ENCODE measurements at regions not wholly inside any gene's neighbourhood (a gene's known extent, or its start where the extent isn't known, plus 50 kb on each side); places are given as distances from the start of the nearest gene placed in this dataset.
"Not testable (repeated sequence)": the region's sequence is repeated elsewhere in the genome, so short reads cannot be mapped to it uniquely, and the experiment has no call there.

- H3K4me3 ChIP-seq (ENCODE audit: low read length), result no peak overlapping the region
- peaks cover 36% of the 10 kb centered on the region for H3K27me3 ChIP-seq (ENCODE audit: control insufficient read depth, insufficient read depth, low read length)
- H3K27ac ChIP-seq (ENCODE audit: low read length), result no peak overlapping the region
- H3K4me1 ChIP-seq (ENCODE audit: control insufficient read depth, low read depth, low read length), result peaks cover 5% of the 10 kb centered on the region
- no peak overlapping the region for H3K9ac ChIP-seq (ENCODE audit: low read length)
- no peaks in the 10 kb centered on the region for H3K9me3 ChIP-seq (ENCODE audit: control insufficient read depth, low read depth, low read length)
- no peaks in the 10 kb centered on the region for H3K36me3 ChIP-seq (ENCODE audit: control insufficient read depth, low read depth, low read length)
These were observed 106.1 kb upstream of the DOCK9 start for GRCh38 chr13:99083981-99084380.

- peak overlapping the region; percentile 57 for H3K4me3 ChIP-seq (ENCODE audit: low read length)
- H3K27ac ChIP-seq (ENCODE audit: low read length), result no peak overlapping the region
- H3K36me3 ChIP-seq (ENCODE audit: control insufficient read depth, low read depth, low read length), result no peaks in the 10 kb centered on the region
- H3K4me1 ChIP-seq (ENCODE audit: control insufficient read depth, low read depth, low read length), result peaks cover 5% of the 10 kb centered on the region
- peaks cover 42% of the 10 kb centered on the region for H3K27me3 ChIP-seq (ENCODE audit: control insufficient read depth, insufficient read depth, low read length)
- no peak overlapping the region for H3K9ac ChIP-seq (ENCODE audit: low read length)
- no peaks in the 10 kb centered on the region for H3K9me3 ChIP-seq (ENCODE audit: control insufficient read depth, low read depth, low read length)
These were observed 107.4 kb upstream of the DOCK9 start for GRCh38 chr13:99085139-99085807.

GRCh38 chr13:99085808-99086266 is 108.0 kb upstream of the DOCK9 start:
- H3K4me1 ChIP-seq (ENCODE audit: control insufficient read depth, low read depth, low read length), result peaks cover 5% of the 10 kb centered on the region
- H3K9ac ChIP-seq (ENCODE audit: low read length), result no peak overlapping the region
- no peaks in the 10 kb centered on the region for H3K36me3 ChIP-seq (ENCODE audit: control insufficient read depth, low read depth, low read length)
- H3K4me3 ChIP-seq (ENCODE audit: low read length), result peak overlapping the region; percentile 57
- no peaks in the 10 kb centered on the region for H3K9me3 ChIP-seq (ENCODE audit: control insufficient read depth, low read depth, low read length)
- H3K27me3 ChIP-seq (ENCODE audit: control insufficient read depth, insufficient read depth, low read length), result peaks cover 42% of the 10 kb centered on the region
- no peak overlapping the region for H3K27ac ChIP-seq (ENCODE audit: low read length)

- H3K36me3 ChIP-seq (ENCODE audit: control insufficient read depth, low read depth, low read length), result no peaks in the 10 kb centered on the region
- peaks cover 42% of the 10 kb centered on the region for H3K27me3 ChIP-seq (ENCODE audit: control insufficient read depth, insufficient read depth, low read length)
- peaks cover 5% of the 10 kb centered on the region for H3K4me1 ChIP-seq (ENCODE audit: control insufficient read depth, low read depth, low read length)
- no peak overlapping the region for H3K27ac ChIP-seq (ENCODE audit: low read length)
- peak overlapping the region; percentile 76 for H3K4me3 ChIP-seq (ENCODE audit: low read length)
- H3K9me3 ChIP-seq (ENCODE audit: control insufficient read depth, low read depth, low read length), result no peaks in the 10 kb centered on the region
- peak overlapping the region; percentile 17 for H3K9ac ChIP-seq (ENCODE audit: low read length)
These were observed 108.6 kb upstream of the DOCK9 start for GRCh38 chr13:99086267-99087097.

- Histone ChIP-seq H3K27me3 (ENCODE audit: control insufficient read depth, insufficient read depth, low read length) (peaks cover 42% of the 10 kb centered on the region), H3K4me3 (ENCODE audit: low read length) (peak overlapping the region; percentile 76), H3K4me1 (ENCODE audit: control insufficient read depth, low read depth, low read length) (peaks cover 5% of the 10 kb centered on the region), H3K9ac (ENCODE audit: low read length) (peak overlapping the region; percentile 17), H3K27ac (ENCODE audit: low read length) (no peak overlapping the region), H3K9me3 (ENCODE audit: control insufficient read depth, low read depth, low read length) (no peaks in the 10 kb centered on the region), H3K36me3 (ENCODE audit: control insufficient read depth, low read depth, low read length) (no peaks in the 10 kb centered on the region)
These were observed 109.5 kb upstream of the DOCK9 start for GRCh38 chr13:99087098-99087953.

GRCh38 chr13:99087954-99088491 is 110.2 kb upstream of the DOCK9 start:
- Histone ChIP-seq H3K9ac (ENCODE audit: low read length) (no peak overlapping the region), H3K27ac (ENCODE audit: low read length) (no peak overlapping the region), H3K4me1 (ENCODE audit: control insufficient read depth, low read depth, low read length) (peaks cover 5% of the 10 kb centered on the region), H3K9me3 (ENCODE audit: control insufficient read depth, low read depth, low read length) (no peaks in the 10 kb centered on the region), H3K36me3 (ENCODE audit: control insufficient read depth, low read depth, low read length) (no peaks in the 10 kb centered on the region), H3K4me3 (ENCODE audit: low read length) (peak overlapping the region; percentile 76), H3K27me3 (ENCODE audit: control insufficient read depth, insufficient read depth, low read length) (peaks cover 42% of the 10 kb centered on the region)

GRCh38 chr13:99093997-99094396 is 106.7 kb upstream of the UBAC2 start:
- Histone ChIP-seq H3K9ac (ENCODE audit: low read length) (no peak overlapping the region), H3K9me3 (ENCODE audit: control insufficient read depth, low read depth, low read length) (no peaks in the 10 kb centered on the region), H3K4me3 (ENCODE audit: low read length) (no peak overlapping the region), H3K27ac (ENCODE audit: low read length) (no peak overlapping the region), H3K36me3 (ENCODE audit: control insufficient read depth, low read depth, low read length) (no peaks in the 10 kb centered on the region), H3K4me1 (ENCODE audit: control insufficient read depth, low read depth, low read length) (no peaks in the 10 kb centered on the region), H3K27me3 (ENCODE audit: control insufficient read depth, insufficient read depth, low read length) (peaks cover 5% of the 10 kb centered on the region)

GRCh38 chr13:99101831-99102230 is 98.8 kb upstream of the UBAC2 start:
- not testable (repeated sequence) for H3K9me3 ChIP-seq (ENCODE audit: control insufficient read depth, low read depth, low read length); H3K36me3 ChIP-seq (ENCODE audit: control insufficient read depth, low read depth, low read length); H3K4me3 ChIP-seq (ENCODE audit: low read length); H3K4me1 ChIP-seq (ENCODE audit: control insufficient read depth, low read depth, low read length); H3K27ac ChIP-seq (ENCODE audit: low read length); H3K27me3 ChIP-seq (ENCODE audit: control insufficient read depth, insufficient read depth, low read length); H3K9ac ChIP-seq (ENCODE audit: low read length)

GRCh38 chr13:99103536-99103935 is 97.1 kb upstream of the UBAC2 start:
- Histone ChIP-seq H3K4me1 (ENCODE audit: control insufficient read depth, low read depth, low read length) (no peaks in the 10 kb centered on the region), H3K36me3 (ENCODE audit: control insufficient read depth, low read depth, low read length) (no peaks in the 10 kb centered on the region), H3K27me3 (ENCODE audit: control insufficient read depth, insufficient read depth, low read length) (no peaks in the 10 kb centered on the region), H3K27ac (ENCODE audit: low read length) (no peak overlapping the region), H3K9me3 (ENCODE audit: control insufficient read depth, low read depth, low read length) (no peaks in the 10 kb centered on the region), H3K4me3 (ENCODE audit: low read length) (no peak overlapping the region), H3K9ac (ENCODE audit: low read length) (no peak overlapping the region)

- H3K9ac ChIP-seq (ENCODE audit: low read length), result no peak overlapping the region
- no peaks in the 10 kb centered on the region for H3K27me3 ChIP-seq (ENCODE audit: control insufficient read depth, insufficient read depth, low read length)
- no peak overlapping the region for H3K27ac ChIP-seq (ENCODE audit: low read length)
- no peak overlapping the region for H3K4me3 ChIP-seq (ENCODE audit: low read length)
- no peaks in the 10 kb centered on the region for H3K36me3 ChIP-seq (ENCODE audit: control insufficient read depth, low read depth, low read length)
- no peaks in the 10 kb centered on the region for H3K4me1 ChIP-seq (ENCODE audit: control insufficient read depth, low read depth, low read length)
- H3K9me3 ChIP-seq (ENCODE audit: control insufficient read depth, low read depth, low read length), result no peaks in the 10 kb centered on the region
These were observed 96.3 kb upstream of the UBAC2 start for GRCh38 chr13:99104396-99104795.

- Histone ChIP-seq H3K4me1 (ENCODE audit: control insufficient read depth, low read depth, low read length) (no peaks in the 10 kb centered on the region), H3K9me3 (ENCODE audit: control insufficient read depth, low read depth, low read length) (no peaks in the 10 kb centered on the region)
These were observed 95.5 kb upstream of the UBAC2 start for GRCh38 chr13:99105160-99105559.

More at GRCh38 chr13:99105160-99105559, 95.5 kb upstream of the UBAC2 start:
- Histone ChIP-seq H3K36me3 (ENCODE audit: control insufficient read depth, low read depth, low read length) (no peaks in the 10 kb centered on the region), H3K4me3 (ENCODE audit: low read length) (no peak overlapping the region), H3K27me3 (ENCODE audit: control insufficient read depth, insufficient read depth, low read length) (no peaks in the 10 kb centered on the region), H3K27ac (ENCODE audit: low read length) (no peak overlapping the region), H3K9ac (ENCODE audit: low read length) (no peak overlapping the region)

Measured in iPS-18a (cell line).